DLD1 (cell line): ENCODE measurements at regions not wholly inside any gene's neighbourhood (a gene's known extent, or its start where the extent isn't known, plus 50 kb on each side); places are given as distances from the start of the nearest gene placed in this dataset.
"Not testable (repeated sequence)": the region's sequence is repeated elsewhere in the genome, so short reads cannot be mapped to it uniquely, and the experiment has no call there.

ENCODE experiments used
- in situ Hi-C: cut with HindIII; loops from 2 replicates; pipeline ENCODE4 v1.10.0; 2017; ENCODE audit warnings: low sequenced_read_pairs

DNA sequence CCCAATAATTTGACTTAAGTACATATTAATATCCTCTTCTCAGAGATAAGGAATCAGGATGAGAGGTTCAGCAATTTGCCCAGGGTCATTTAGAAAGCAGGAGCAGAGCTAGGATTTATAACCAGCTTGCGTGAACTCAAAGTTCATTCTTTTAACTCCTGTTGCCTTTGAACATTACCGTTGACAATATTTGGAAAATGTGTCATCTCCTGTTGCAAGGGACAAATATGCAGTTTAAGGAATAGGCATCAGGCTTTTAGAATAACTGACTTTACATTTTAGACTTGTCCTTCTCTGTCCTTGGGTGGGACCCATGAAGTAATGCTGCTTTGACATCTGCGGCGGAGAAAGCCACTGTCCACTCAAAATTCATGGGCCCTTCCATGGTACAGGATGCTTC is 252.2 kb upstream of the RGMA start:
- in situ Hi-C loops = loop anchor here (10.0 kb wide), 1 partner anchor 186 kb away; no protein-coding TSS in a partner anchor

DNA sequence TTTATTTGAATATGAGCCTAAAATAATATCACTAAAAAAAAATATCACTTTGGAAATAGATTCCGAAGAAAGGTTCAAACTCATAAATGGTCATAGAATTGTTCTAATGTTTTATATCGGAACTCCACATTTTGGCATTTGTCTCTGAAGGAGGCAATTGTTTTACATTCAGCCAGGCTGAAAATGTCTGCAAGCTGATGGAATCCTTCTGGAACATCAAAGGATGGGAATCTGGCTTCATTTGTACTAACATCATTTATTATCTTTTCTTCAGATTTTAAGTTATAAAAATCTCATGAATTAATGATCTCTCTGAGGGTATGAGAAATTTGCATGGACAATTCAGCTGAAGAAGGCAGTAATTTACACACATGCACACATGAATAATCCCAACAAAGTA is 251.4 kb upstream of the RGMA start:
- in situ Hi-C loops = loop anchor here (10.0 kb wide), 1 partner anchor 186 kb away; no protein-coding TSS in a partner anchor

- in situ Hi-C loops = no loop called here
Measured at GRCh38 chr15:93333796-93334195, 244.8 kb upstream of the RGMA start.

DNA sequence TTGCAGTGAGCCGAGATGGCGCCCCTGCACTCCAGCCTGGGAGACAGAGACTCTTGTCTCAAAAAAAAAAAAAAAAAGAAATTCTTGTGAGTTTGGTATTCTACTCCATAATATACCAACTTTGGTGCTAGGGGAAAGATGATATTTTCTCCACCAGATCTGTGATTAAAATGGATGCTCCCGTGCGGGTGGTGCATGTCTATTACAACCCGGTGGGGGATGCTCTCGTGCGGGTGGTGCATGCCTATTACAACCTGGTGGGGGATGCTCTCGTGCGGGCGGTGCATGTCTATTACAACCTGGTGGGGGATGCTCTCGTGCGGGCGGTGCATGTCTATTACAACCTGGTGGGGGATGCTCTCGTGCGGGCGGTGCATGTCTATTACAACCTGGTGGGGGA is 244.1 kb upstream of the RGMA start:
- in situ Hi-C loops = not testable (repeated sequence)

DNA sequence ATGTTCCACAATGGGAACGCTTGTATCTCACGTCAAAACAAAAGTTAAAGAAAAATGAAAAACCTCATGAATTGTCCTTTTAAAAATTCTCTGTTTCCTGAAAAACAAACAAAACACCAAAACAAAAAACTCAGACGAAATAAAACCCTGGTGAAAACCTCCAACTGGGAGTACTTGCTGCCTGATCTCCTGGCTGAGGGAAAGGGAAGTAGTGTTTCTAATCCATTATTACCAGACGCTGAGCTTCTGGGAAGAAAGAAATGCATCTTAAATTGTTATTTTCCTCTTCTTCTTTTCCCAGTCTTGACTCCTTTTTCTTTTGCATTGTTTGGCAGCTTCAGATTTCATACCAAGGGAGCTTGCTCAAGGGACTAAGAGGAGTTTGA is 243.2 kb upstream of the RGMA start:
- in situ Hi-C loops = no loop called here

DNA sequence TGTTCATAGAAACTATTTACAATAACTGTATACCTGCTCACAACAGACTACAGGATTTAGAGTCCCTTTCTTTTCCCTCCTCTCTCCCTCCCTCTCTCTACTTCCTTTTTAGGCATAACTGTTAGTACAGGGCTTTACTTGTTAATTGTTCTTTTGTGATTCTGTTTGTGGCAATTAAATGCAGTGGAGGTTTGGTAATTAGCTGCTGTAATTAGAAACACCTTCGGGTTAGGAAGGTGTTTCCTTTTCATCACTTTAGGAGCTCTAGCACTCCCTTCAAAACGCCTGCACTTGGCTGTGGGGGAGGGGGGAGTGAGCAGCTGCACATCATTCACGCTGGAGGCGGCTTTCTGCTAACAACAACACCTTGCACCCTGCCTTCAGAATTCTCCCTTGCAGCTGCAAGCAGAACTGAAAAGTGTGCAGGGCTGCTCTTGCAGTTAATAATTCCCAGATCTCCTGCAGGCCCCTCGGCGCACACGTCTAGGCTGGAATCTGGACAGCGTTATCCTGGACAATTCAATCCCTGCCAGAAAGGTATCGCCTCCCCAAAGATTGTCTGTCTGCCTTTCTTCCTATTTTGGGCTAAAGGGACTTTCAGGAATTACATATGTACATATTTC is 242.6 kb upstream of the RGMA start:
- in situ Hi-C loops = no loop called here

DNA sequence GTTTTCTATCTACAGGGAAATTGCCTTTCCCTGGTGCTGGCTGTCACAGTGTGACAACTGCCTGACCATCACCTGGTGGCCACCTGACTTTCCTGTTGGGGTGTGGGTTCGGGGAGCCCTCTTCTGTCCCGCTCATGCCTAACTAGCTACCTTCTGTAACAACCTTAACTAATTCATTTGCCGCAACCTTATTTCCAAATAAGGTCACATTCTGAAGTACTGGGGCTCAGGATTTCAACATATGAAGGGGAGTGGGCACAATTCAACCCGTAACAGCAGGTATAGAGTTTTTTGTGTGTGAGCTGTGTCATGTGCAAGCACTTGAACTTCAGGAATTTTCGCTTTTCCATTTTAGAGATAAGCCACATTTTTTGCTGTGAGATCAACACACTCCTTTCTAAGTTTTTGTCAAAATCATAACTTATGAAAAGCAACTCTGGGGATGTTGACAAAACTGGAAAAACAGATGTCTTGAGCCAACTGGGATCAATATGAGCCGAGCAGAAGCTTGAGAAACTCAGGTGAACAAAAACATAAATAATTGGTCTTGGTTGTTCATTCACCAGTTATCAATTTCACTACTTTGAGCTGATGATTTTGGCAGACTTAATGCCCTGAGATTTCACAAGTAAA is 242.0 kb upstream of the RGMA start:
- in situ Hi-C loops = no loop called here

GRCh38 chr15:93327364-93327763 is 238.4 kb upstream of the RGMA start:
- in situ Hi-C loops = no loop called here

GRCh38 chr15:93324186-93324975 is 235.4 kb upstream of the RGMA start:
- in situ Hi-C loops = no loop called here

GRCh38 chr15:93321881-93322282 is 232.9 kb upstream of the RGMA start:
- in situ Hi-C loops = no loop called here

GRCh38 chr15:93319121-93319814 is 230.3 kb upstream of the RGMA start:
- in situ Hi-C loops = no loop called here

DNA sequence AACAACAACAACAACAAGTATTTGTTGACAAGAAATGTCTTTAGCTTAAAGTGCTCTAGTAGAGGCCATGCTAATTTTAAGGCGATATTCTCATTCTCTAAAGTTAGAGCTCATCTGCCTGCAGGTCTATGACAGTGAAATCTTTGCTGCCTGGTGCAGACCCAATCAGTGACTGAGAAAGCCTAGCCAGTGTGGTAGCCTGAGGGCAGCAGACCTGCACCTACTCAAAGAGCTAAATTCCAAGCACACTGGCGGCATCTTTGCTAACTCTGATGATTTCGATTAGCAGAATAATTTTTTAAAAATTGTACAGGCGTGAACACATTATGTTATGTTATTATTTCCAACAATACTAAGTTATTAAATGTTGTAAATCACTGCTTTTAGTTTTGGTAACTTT is 228.8 kb upstream of the RGMA start:
- in situ Hi-C loops = no loop called here

GRCh38 chr15:93314245-93314644 is 225.2 kb upstream of the RGMA start:
- in situ Hi-C loops = no loop called here

DNA sequence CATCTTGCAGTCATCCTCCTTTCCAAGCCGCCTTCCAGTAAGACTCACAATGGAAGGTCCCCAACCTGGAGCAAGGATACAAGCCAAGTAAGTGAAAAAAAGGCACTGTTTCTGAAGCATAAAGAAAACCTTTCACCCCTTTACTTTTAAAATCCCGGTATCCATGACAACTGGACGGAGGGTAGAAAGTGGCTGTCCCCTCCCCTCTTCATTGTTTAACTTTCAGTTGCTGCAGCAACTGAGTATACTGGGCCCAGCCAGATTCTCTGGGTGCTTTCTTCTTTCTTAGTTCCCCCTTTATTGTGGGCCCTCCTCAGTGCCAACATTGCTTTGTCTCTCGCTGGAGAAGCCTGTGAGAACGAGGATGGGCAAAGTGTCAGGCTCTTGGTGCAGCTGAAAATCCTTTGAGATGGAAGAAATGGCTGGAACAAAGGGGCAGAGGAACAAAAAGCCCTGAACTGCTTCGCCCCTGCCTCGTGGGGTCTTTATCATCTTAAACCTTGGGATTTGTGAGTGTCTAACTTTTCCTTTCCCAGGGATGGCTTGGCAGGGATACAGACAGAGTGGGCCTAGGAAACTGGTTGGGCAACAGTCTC is 224.0 kb upstream of the RGMA start:
- in situ Hi-C loops = no loop called here

- in situ Hi-C loops = no loop called here
Measured at GRCh38 chr15:93311620-93312019, 222.6 kb upstream of the RGMA start.

DNA sequence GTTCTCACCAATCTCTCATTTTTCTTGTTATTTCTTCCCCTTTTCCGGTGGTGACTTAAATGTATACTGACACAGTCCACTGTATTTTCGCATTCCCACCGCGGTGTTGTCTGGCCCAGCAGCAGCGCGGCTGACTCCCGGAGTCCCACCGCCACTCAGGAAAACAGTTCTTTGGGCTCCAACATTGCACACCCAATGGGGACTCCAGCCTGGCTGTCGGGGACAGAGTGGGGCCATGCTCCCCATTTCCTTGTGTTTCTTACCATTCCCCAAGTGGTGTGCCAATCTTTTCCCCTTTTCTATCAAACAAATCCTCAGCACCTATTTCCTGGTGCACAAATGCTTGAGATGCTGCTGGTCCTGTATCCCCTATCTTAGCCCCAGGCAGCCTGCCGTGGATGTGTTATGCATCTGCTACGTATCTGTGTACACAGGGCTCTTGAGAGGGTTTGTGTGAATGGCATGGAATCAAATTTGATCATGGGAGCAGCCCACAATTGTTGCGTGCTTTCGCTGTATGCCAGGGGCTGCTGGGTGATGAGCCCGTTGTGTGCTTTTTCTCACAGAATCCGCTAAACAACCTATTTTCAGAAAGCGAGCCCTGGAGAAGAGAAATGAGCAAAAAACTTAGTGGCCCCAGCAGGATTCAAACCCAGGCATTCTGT is 219.1 kb upstream of the RGMA start:
- in situ Hi-C loops = no loop called here

DNA sequence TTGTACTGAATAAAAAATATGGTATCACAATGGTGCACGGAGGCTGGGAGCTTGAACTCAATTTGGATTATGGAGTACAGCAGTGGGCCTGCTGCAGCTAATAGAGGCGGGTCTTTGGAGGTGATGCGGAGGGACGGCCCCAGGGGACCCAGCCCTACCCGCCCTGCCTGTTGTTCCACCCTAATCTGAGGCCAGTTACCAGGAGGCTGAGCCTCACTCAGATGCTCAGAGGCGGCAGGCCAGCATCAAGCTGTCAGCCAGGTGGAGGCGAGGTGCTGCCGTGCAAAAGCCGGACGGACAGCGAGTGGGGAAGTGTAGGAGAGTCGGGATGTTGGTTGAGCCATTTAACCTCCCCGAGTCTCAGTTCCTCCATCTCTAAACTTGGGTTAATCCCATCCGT is 218.5 kb upstream of the RGMA start:
- in situ Hi-C loops = no loop called here

GRCh38 chr15:93305306-93305705 is 216.3 kb upstream of the RGMA start:
- in situ Hi-C loops = no loop called here

DNA sequence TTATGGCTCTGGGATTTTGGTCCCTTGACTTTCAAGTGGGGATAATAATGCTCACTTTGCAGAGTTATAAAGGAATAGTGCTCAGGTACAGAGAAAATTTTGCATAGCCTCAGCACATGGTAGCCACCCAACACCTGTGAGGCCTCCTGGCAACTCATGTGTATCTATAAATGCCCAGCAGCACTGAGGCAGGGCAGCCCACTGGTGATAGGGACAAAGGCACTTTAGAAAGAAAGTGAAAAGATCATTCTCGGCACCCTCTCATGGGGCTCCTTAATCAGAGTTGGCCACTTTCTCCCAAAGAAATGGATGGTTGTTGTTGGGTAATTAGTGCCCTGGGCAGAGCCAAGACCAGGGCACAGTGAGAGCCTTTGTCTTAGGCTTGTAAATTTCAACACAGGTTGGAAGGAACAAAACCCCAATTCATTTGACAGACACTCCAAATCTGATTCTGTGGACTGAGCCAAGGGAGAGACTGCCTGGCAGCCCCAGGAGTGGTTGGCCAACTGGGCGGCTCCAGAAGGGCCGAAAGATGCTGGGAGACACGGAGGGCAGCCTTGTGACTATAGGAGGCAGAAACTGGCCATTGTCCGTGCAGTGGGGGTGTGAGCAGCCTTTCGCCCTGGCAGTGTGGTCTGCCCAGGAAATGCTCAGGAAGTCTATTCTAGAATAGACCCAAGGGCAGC is 213.2 kb upstream of the RGMA start:
- in situ Hi-C loops = no loop called here

DNA sequence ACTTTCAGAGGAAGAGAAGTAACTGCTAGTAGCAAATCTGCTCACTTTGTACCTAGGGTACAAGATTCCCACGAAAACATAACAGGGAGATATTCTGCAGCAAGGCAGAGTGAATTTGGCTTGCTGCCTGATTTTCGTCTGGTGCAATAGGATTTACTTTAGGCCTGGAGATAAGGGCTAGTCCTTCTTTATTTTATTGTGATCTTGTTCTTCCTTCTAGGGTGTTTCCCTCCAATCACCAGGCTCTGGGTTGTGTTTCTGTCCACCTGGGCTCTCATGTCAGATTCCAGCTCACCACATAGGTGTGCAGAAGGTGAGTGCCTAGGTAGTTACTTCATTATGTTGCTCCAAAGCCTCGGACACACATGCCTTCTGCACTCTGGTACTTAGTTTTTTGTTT is 211.8 kb upstream of the RGMA start:
- in situ Hi-C loops = no loop called here
